ENCODE measurements at regions not wholly inside any gene's neighbourhood (a gene's known extent, or its start where the extent isn't known, plus 50 kb on each side); places are given as distances from the start of the nearest gene placed in this dataset.
A peak's percentile ranks its signal among the peaks of the same experiment; 100 is the strongest.

- intact Hi-C loops (cut with micrococcal nuclease), result loop anchor here (5.0 to 10.0 kb wide), 2 partner anchors 854 to 1046 kb away; partner anchors contain the start of gene CDH11
Observed at GRCh38 chr16:66168777-66169176, 197.7 kb upstream of the CDH5 start.

More at GRCh38 chr16:66168777-66169176, 197.7 kb upstream of the CDH5 start:
- Histone ChIP-seq H3K9me1 (ENCODE audit: insufficient read depth, low read length) (peaks cover 10% of the 10 kb centered on the region; the same call in 1 of the 2 replicates), H3K23ac (ENCODE audit: low read depth, low read length) (no peak overlapping the region), H3K56ac (ENCODE audit: extremely low read depth, insufficient read depth, low read length) (no peak overlapping the region), H3K27me3 (ENCODE audit: control insufficient read depth, insufficient read depth, low read length) (peaks cover 2% of the 10 kb centered on the region; the same call in 1 of the 2 replicates), H2BK15ac (ENCODE audit: low read depth, low read length) (0 out of 3 replicates have a peak overlapping the region, but pooled peaks have one; percentile 68), H3K36me3 (ENCODE audit: control insufficient read depth, insufficient read depth, low read length) (no peaks in the 10 kb centered on the region), H3K4me2 (ENCODE audit: low read depth, low read length) (no peak overlapping the region), H3K27ac (ENCODE audit: insufficient read depth, low read length) (no peak overlapping the region), H4K91ac (ENCODE audit: insufficient read depth, low read depth, low read length) (peak overlapping the region; percentile 85), H4K20me1 (ENCODE audit: insufficient read depth, low read length) (no peaks in the 10 kb centered on the region), H4K5ac (ENCODE audit: low read depth, low read length) (no peak overlapping the region; the same call in 1 of the 2 replicates), H3K9me3 (ENCODE audit: control insufficient read depth, insufficient read depth, low read length) (0 out of 2 replicates have a peak, but pooled peaks cover 2% of the 10 kb centered on the region), H4K8ac (ENCODE audit: low read depth in 2 of 2, low read length in 2 of 2) (no peak overlapping the region), H2AFZ (replicated peaks; ENCODE audit: low read length, poor library complexity) (peak overlapping the region; percentile 26), H3K4me1 (ENCODE audit: control insufficient read depth, insufficient read depth, low read length) (peaks cover 6% of the 10 kb centered on the region; the same call in 1 of the 2 replicates), H3K18ac (ENCODE audit: low read depth, low read length) (no peak overlapping the region), H3K79me1 (ENCODE audit: low read depth in 1 of 2, low read length in 2 of 2) (no peaks in the 10 kb centered on the region), H3K4ac (ENCODE audit: low read depth, low read length) (peak overlapping the region; percentile 15; the same call in 1 of the 2 replicates), H2BK20ac (ENCODE audit: low read depth, low read length) (no peak overlapping the region; the same call in 1 of the 2 replicates), H3K9ac (ENCODE audit: low read depth, low read length) (no peak overlapping the region), H2AK5ac (ENCODE audit: low read depth, low read length) (peak overlapping the region; percentile 43; the same call in 1 of the 2 replicates), H3K4me3 (ENCODE audit: insufficient read depth, low read depth, low read length) (no peak overlapping the region), H2BK120ac (ENCODE audit: low read depth, low read length) (peak overlapping the region; percentile 13; the same call in 1 of the 2 replicates), H2BK5ac (ENCODE audit: low read depth, low read length, poor library complexity, severe bottlenecking) (no peak overlapping the region), H2AK9ac (replicated peaks; ENCODE audit: low read depth, low read length, poor library complexity) (no peak overlapping the region), H3K14ac (replicated peaks; ENCODE audit: low read depth, low read length) (no peak overlapping the region)
- ChIA-PET CTCF (no interaction called here), POLR2A (ENCODE audit: unreplicated experiment) (no interaction called here)
- WGBS, 2 experiments (ENCODE audit: extremely low coverage in 2 of 2, insufficient read length in 1 of 2), result 60% methylated on average over 1 of the region's 5 CpGs; no CpG with 5 or more reads in 1 of the 2 experiments
- no peak for DNase-seq
- TF ChIP-seq BHLHE40 (IDR thresholded peaks at IDR 0.05; ENCODE audit: low read depth, low read length), result no peak
- TF ChIP-seq NFE2L2 (IDR thresholded peaks at IDR 0.05; ENCODE audit: low read depth, low read length), result no peak
- TF ChIP-seq ELK1 (IDR thresholded peaks at IDR 0.05; ENCODE audit: borderline replicate concordance, low read depth, low read length), result no peak
- no peak for TF ChIP-seq MXI1 (IDR thresholded peaks at IDR 0.05; ENCODE audit: borderline replicate concordance, low read depth, low read length)
- TF ChIP-seq SMC3 (IDR thresholded peaks at IDR 0.05; ENCODE audit: low read depth, low read length), result no peak
- TF ChIP-seq RFX5 (IDR thresholded peaks at IDR 0.05; ENCODE audit: low read depth, low read length), result no peak
- TF ChIP-seq RCOR1 (IDR thresholded peaks at IDR 0.05; ENCODE audit: insufficient replicate concordance, low read length), result no peak
- no peak for TF ChIP-seq MAZ (IDR thresholded peaks at IDR 0.05; ENCODE audit: borderline replicate concordance, low read depth, low read length)
- no peak for TF ChIP-seq CEBPB (IDR thresholded peaks at IDR 0.05; ENCODE audit: low read depth, low read length)
- TF ChIP-seq MAFK (IDR thresholded peaks at IDR 0.05; ENCODE audit: low read depth, low read length), result no peak
- no TSS peak for BruUV-seq (replicated peaks)
- in situ Hi-C loops (cut with MboI; ENCODE audit: low sequenced_read_pairs), result no loop called here
- no peak for ATAC-seq (ENCODE audit: low read depth)
- dilution Hi-C loops (cut with HindIII; ENCODE audit: low sequenced_read_pairs, unreplicated experiment), result no loop called here
